Astrocyte (in vitro differentiated cells and primary cell): ENCODE measurements at regions not wholly inside any gene's neighbourhood (a gene's known extent, or its start where the extent isn't known, plus 50 kb on each side); places are given as distances from the start of the nearest gene placed in this dataset.

Experiments used
- CTCF ChIP-seq: IDR thresholded peaks from 2 replicates; pipeline ENCODE4 v1.5.1; 2011; ENCODE audit warnings: low read depth, mild to moderate bottlenecking, inconsistent platforms, low read length, moderate library complexity; ENCODE audit not compliant: insufficient read depth
- EZH2 ChIP-seq: IDR thresholded peaks from 2 replicates; pipeline ENCODE4 v1.6.1; 2012; ENCODE audit warnings: mild to moderate bottlenecking, low read length, inconsistent platforms; ENCODE audit not compliant: insufficient read depth

GRCh38 chr4:164215113-164215741 is 538.7 kb upstream of the SMIM31 start:
- no peak for TF ChIP-seq CTCF
- no peak for TF ChIP-seq EZH2
